ENCODE measurements at regions not wholly inside any gene's neighbourhood (a gene's known extent, or its start where the extent isn't known, plus 50 kb on each side); places are given as distances from the start of the nearest gene placed in this dataset.

- TF ChIP-seq YY1 (IDR thresholded peaks at IDR 0.05; ENCODE audit: low read depth) (no peak), EP300 (IDR thresholded peaks at IDR 0.05; ENCODE audit: borderline replicate concordance) (no peak), MAX (IDR thresholded peaks at IDR 0.05) (no peak), NFIC (IDR thresholded peaks at IDR 0.05) (no peak), TAF1 (IDR thresholded peaks at IDR 0.05; ENCODE audit: low read depth) (no peak), RAD21 (IDR thresholded peaks at IDR 0.05; ENCODE audit: low read depth) (no peak), USF1 (IDR thresholded peaks at IDR 0.05) (no peak), CEBPB (IDR thresholded peaks at IDR 0.05) (no peak), FOXM1 (IDR thresholded peaks at IDR 0.05; ENCODE audit: borderline replicate concordance, low read depth) (no peak), CREB1 (IDR thresholded peaks at IDR 0.05; ENCODE audit: low read depth) (no peak), ZBTB7A (IDR thresholded peaks at IDR 0.05; ENCODE audit: low read depth) (no peak), REST (IDR thresholded peaks at IDR 0.05; ENCODE audit: low read depth) (no peak), TCF12 (IDR thresholded peaks at IDR 0.05; ENCODE audit: low read depth) (no peak)
Observed at GRCh38 chr2:207217442-207217841, 51.7 kb upstream of the KLF7 start.

Measured in Ishikawa (cell line).